Right atrium auricular region (tissue), 2 donors: ENCODE measurements at regions not wholly inside any gene's neighbourhood (a gene's known extent, or its start where the extent isn't known, plus 50 kb on each side); places are given as distances from the start of the nearest gene placed in this dataset.

Source experiments
- DNase-seq: peaks from one replicate; pipeline ENCODE4 v3.0.0-alpha.2; 2019; ENCODE audit warnings: low spot score
- H3K27ac ChIP-seq, 2 donors: fragments of 200-600 bp; sonication (generic); 1 replicate in 1 of 2; 2 replicates in 1 of 2; pipeline ENCODE4 v1.5.1; 2016 to 2019
- H3K27me3 ChIP-seq, 2 donors: fragments of 200-600 bp; sonication (generic); one replicate each; pipeline versions ENCODE4 v1.5.1 to v1.6.0; 2017 to 2019
- H3K36me3 ChIP-seq: fragments of 200-600 bp; sonication (generic); one replicate; pipeline ENCODE4 v1.5.1; 2016
- H3K4me1 ChIP-seq, 2 donors: fragments of 200-600 bp; sonication (generic); one replicate each; pipeline versions ENCODE4 v1.5.1 to v1.6.0; 2017 to 2019
- H3K4me3 ChIP-seq, 2 donors: fragments of 200-600 bp; sonication (generic); 1 replicate in 1 of 2; 2 replicates in 1 of 2; pipeline ENCODE4 v1.5.1; 2017 to 2019; ENCODE audit warnings: mild to moderate bottlenecking in 1 of 2, moderate library complexity in 1 of 2
- H3K9me3 ChIP-seq, 2 donors: fragments of 200-600 bp; sonication (generic); one replicate each; pipeline ENCODE4 v1.5.1; 2019
- TF ChIP-seq, protein P1 (sequence below), 2 donors: fragments of 200-600 bp; sonication (generic); IDR thresholded peaks; one replicate each; pipeline ENCODE4 v1.5.1; 2019; ENCODE audit warnings: antibody characterized with exemption in 2 of 2

DNA sequence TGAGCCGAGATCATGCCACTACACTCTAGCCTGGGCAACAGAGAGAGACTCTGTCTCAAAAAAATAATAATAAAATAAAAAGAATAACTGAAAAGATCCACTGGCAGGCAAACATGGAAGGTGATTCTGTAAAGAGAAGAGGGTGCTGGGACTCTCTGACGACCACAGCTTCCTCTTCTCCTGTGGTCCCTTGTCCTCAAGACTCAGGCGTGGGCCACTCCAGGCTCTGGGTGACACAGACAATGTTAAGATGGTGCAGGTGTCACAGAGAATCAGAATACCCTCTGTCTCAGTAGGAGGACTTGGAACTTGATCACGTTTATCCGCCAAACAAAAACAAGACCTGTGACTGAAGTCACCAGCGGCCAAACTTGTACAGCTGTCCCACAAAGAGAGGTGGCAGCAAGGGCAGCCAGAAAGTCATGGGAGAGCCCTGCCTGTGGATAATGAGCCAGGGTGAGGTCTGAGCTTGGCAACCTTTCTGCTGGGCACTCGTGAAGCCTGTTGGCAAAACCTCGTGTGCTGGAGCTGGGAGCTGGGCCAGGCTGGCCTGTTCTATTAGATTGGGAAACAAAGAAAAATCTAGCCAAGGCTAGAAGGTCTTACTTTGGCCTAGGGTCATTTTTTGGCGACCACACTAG, 76.4 kb upstream of the ITGA6 start:
- H3K27ac ChIP-seq: peak overlapping the region; percentile 68 to 86
- H3K27me3 ChIP-seq: no peaks in the 10 kb centered on the region
- H3K9me3 ChIP-seq: peaks cover 0 to 11% of the 10 kb centered on the region in 2 donors
- DNase-seq: no peak
- H3K4me1 ChIP-seq: peaks cover 0 to 13% of the 10 kb centered on the region in 2 donors
- H3K4me3 ChIP-seq: no peak overlapping the region
- no peaks in the 10 kb centered on the region for H3K36me3 ChIP-seq
- TF ChIP-seq, protein P1, sequence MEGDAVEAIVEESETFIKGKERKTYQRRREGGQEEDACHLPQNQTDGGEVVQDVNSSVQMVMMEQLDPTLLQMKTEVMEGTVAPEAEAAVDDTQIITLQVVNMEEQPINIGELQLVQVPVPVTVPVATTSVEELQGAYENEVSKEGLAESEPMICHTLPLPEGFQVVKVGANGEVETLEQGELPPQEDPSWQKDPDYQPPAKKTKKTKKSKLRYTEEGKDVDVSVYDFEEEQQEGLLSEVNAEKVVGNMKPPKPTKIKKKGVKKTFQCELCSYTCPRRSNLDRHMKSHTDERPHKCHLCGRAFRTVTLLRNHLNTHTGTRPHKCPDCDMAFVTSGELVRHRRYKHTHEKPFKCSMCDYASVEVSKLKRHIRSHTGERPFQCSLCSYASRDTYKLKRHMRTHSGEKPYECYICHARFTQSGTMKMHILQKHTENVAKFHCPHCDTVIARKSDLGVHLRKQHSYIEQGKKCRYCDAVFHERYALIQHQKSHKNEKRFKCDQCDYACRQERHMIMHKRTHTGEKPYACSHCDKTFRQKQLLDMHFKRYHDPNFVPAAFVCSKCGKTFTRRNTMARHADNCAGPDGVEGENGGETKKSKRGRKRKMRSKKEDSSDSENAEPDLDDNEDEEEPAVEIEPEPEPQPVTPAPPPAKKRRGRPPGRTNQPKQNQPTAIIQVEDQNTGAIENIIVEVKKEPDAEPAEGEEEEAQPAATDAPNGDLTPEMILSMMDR (IDR thresholded peaks at IDR 0.05): no peak

DNA sequence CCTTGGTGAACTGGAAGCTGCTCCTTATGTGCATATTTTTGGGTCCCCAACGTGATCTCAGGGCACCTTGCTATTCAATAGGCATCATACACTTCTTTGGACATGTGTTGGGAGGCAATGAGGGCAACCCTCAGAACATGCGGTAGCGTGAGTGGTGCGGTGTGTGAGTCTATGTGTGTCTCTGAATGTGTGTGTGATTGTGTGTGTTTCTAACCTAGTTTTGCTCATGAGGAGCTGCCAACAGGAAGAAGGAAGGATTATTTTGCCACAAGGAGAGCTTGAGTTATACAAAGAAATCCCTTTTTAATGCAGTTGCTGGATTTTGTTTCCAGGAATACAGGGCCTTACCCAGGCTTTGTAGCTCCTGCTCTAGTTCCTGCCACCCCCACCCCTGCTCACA, 75.8 kb upstream of the ITGA6 start:
- DNase-seq: no peak
- peaks cover 0 to 11% of the 10 kb centered on the region in 2 donors for H3K9me3 ChIP-seq
- H3K27ac ChIP-seq: peak overlapping the region; percentile 62 to 86
- H3K4me3 ChIP-seq: no peak overlapping the region
- H3K36me3 ChIP-seq: no peaks in the 10 kb centered on the region
- TF ChIP-seq, protein P1 (IDR thresholded peaks at IDR 0.05): no peak
- H3K4me1 ChIP-seq: peaks cover 0 to 13% of the 10 kb centered on the region in 2 donors
- no peaks in the 10 kb centered on the region for H3K27me3 ChIP-seq

DNA sequence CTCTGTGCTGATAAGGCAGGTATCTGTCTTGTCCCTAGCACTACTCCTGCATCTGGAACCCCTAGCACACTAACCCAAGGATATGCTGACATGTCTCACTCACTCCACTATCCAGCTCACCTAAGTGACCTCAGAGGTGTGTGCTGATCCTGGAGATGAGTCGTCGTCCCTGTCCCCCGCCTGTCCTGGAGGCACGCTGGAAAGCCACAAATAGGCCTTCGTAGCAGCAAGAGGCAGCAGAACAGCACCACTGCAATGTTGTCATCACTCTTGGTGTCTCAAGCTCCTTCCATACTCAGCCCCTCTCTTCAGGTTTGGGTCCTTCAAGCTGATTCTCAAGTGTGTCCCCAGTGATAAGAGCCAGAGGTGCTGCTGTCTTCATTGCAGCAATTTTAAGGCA, 73.0 kb upstream of the ITGA6 start:
- TF ChIP-seq, protein P1 (IDR thresholded peaks at IDR 0.05): no peak
- no peak overlapping the region for H3K4me3 ChIP-seq
- H3K36me3 ChIP-seq: no peaks in the 10 kb centered on the region
- H3K27me3 ChIP-seq: no peaks in the 10 kb centered on the region
- H3K9me3 ChIP-seq: no peaks in the 10 kb centered on the region
- H3K27ac ChIP-seq: peak overlapping the region in 1 of 2 donors; percentile 26
- peaks cover 0 to 35% of the 10 kb centered on the region in 2 donors for H3K4me1 ChIP-seq
- DNase-seq: no peak

DNA sequence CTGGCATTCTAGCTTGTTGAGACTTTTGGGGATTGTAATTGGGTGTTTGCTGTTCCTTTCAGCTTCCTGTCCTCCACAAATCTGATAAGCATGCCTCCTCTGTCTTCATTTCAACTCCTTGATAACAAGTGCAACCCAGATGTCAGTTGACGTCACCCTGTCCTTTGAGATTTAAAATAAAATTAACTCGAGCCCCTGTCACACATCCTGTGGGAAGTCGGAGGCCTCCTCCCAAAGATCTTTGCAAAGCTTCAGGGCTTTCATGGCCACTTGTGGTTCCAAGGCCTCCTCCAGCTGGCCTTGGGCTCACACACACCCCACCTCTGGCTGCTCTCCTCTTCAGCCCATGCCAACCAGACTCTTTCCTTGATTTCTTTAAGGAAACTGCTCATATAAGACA, 69.9 kb upstream of the ITGA6 start:
- TF ChIP-seq, protein P1 (IDR thresholded peaks at IDR 0.05): no peak
- H3K4me1 ChIP-seq: peaks cover 0 to 29% of the 10 kb centered on the region in 2 donors
- no peak overlapping the region for H3K4me3 ChIP-seq
- H3K36me3 ChIP-seq: no peaks in the 10 kb centered on the region
- no peaks in the 10 kb centered on the region for H3K9me3 ChIP-seq
- H3K27me3 ChIP-seq: no peaks in the 10 kb centered on the region
- DNase-seq: no peak
- peak overlapping the region in 1 of 2 donors; percentile 46 for H3K27ac ChIP-seq

DNA sequence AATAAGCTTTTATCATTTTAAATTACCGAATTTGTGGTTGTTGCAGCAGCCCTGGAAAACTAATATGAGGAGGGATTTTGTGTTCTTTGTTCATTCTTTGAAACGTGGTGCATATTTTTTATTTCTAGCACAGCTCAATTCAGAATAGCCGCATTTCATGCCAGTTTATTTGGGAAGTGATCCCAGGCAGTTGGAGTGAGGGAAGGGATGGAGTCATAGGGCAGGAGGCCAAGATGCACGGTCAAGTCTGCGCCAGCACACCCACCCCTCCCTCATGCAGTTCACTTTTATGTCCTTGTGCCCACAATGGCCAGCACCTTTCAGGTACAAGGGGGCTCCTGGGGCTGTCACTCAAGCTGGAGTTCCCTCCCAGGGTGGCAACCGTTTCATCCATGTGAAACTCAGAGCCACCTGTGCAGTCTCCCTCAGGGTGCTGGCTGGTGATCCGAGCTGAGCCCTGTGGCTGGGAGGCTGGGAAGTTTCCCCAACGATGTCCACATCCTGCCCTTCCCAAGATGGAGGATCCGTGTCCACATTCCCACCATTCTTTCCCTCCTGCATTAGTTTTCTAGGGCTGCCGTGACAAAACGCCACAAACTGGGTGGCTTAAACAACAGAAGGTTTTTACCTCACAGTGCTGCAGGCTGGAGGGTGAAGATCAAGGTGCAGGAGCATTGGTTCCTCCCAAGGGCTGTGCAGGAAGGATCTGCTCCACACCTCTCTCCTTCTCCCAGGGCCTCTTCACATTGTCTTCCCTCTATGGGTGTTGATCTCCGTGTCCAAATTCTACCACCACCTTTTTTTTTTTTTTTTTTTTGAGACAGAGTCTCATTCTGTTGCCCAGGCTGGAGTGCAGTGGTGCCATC, 68.5 kb upstream of the ITGA6 start:
- Histone ChIP-seq H3K27ac (no peak overlapping the region), H3K36me3 (no peaks in the 10 kb centered on the region), H3K4me1 (peaks cover 0 to 29% of the 10 kb centered on the region in 2 donors), H3K9me3 (no peaks in the 10 kb centered on the region), H3K27me3 (no peaks in the 10 kb centered on the region), H3K4me3 (no peak overlapping the region)
- no peak for DNase-seq
- TF ChIP-seq, protein P1 (IDR thresholded peaks at IDR 0.05): no peak
